Spleen (tissue), 7 donors: ENCODE measurements at regions not wholly inside any gene's neighbourhood (a gene's known extent, or its start where the extent isn't known, plus 50 kb on each side); places are given as distances from the start of the nearest gene placed in this dataset.

ENCODE experiments used
- CTCF ChIP-seq, 11 experiments: fragments of 200-600 bp in 7 of 11; fragments of 450-650 bp in 4 of 11; sonication (generic) in 4 of 11; IDR thresholded peaks in 8 of 11; conservative IDR thresholded peaks in 3 of 11; 1 replicate in 7 of 11; 2 replicates in 4 of 11; pipeline versions ENCODE4 v1.4.0 to v1.8.0; 2016 to 2021; ENCODE audit warnings: antibody characterized with exemption in 11 of 11, inconsistent platforms in 4 of 11, mild to moderate bottlenecking in 1 of 11
- POLR2A ChIP-seq, 3 donors: fragments of 450-650 bp; IDR thresholded peaks; one replicate each; pipeline ENCODE4 v1.5.1; 2017; ENCODE audit warnings: antibody characterized with exemption in 3 of 3, mild to moderate bottlenecking in 1 of 3
- donor health status: DM: no; HTN: no; CAD: no; lungs with moderate emphysema.
- donor health status: DM: no; HTN: no; CAD: no.
- donor health status: DM: no; HTN: no; CAD: no.

- no peak for TF ChIP-seq CTCF (IDR thresholded peaks at IDR 0.05 in 8 of 11, conservative IDR thresholded peaks at IDR 0.05 in 3 of 11)
- no peak for TF ChIP-seq POLR2A (IDR thresholded peaks at IDR 0.05)
Measured at GRCh38 chr7:131211500-131211899, 116.2 kb upstream of the MKLN1 start.
